ENCODE measurements at regions not wholly inside any gene's neighbourhood (a gene's known extent, or its start where the extent isn't known, plus 50 kb on each side); places are given as distances from the start of the nearest gene placed in this dataset.

GRCh38 chr7:35581605-35582210, 113.2 kb downstream of the HERPUD2 start:
- no peak overlapping the region for H2AFZ ChIP-seq (ENCODE audit: low read depth, low read length, severe bottlenecking)
- H3K9me2 ChIP-seq (replicated peaks; ENCODE audit: insufficient read depth, low read length), result no peaks in the 10 kb centered on the region
- H4K20me1 ChIP-seq (ENCODE audit: low read depth, low read length), result no peaks in the 10 kb centered on the region
- no peaks in the 10 kb centered on the region for H3K9me3 ChIP-seq (ENCODE audit: insufficient read depth, low read length)
- H3K79me2 ChIP-seq (ENCODE audit: insufficient read depth, low read length), result no peaks in the 10 kb centered on the region
- no peak overlapping the region for H3K27ac ChIP-seq (ENCODE audit: low read depth, low read length)
- H3K4me3 ChIP-seq (ENCODE audit: insufficient read depth, low read length, poor library complexity, severe bottlenecking), result no peak overlapping the region
- H3K36me3 ChIP-seq (ENCODE audit: low read length), result no peaks in the 10 kb centered on the region
- H3F3A ChIP-seq (ENCODE audit: insufficient read depth), result no peaks in the 10 kb centered on the region
- no peak overlapping the region for H3K9ac ChIP-seq (ENCODE audit: low read length)
- TF ChIP-seq EZH2phosphoT487 (conservative IDR thresholded peaks at IDR 0.05; ENCODE audit: low read length), result no peak
- no peak for TF ChIP-seq CTCF (IDR thresholded peaks at IDR 0.05; ENCODE audit: insufficient read depth, low read length, poor library complexity, severe bottlenecking)
- no peaks in the 10 kb centered on the region for H3K27me3 ChIP-seq (ENCODE audit: low read length)
- H3K4me2 ChIP-seq (ENCODE audit: low read depth, low read length, poor library complexity, severe bottlenecking), result no peak overlapping the region

GRCh38 chr7:35576031-35576573, 118.8 kb downstream of the HERPUD2 start:
- H3K4me2 ChIP-seq (ENCODE audit: low read depth, low read length, poor library complexity, severe bottlenecking), result no peak overlapping the region
- no peak overlapping the region for H3K27ac ChIP-seq (ENCODE audit: low read depth, low read length)
- H3K79me2 ChIP-seq (ENCODE audit: insufficient read depth, low read length), result no peaks in the 10 kb centered on the region
- no peaks in the 10 kb centered on the region for H3K27me3 ChIP-seq (ENCODE audit: low read length)
- TF ChIP-seq EZH2phosphoT487 (conservative IDR thresholded peaks at IDR 0.05; ENCODE audit: low read length), result no peak
- no peak for TF ChIP-seq CTCF (IDR thresholded peaks at IDR 0.05; ENCODE audit: insufficient read depth, low read length, poor library complexity, severe bottlenecking)
- H3K36me3 ChIP-seq (ENCODE audit: low read length), result no peaks in the 10 kb centered on the region
- no peaks in the 10 kb centered on the region for H3K9me2 ChIP-seq (replicated peaks; ENCODE audit: insufficient read depth, low read length)
- no peaks in the 10 kb centered on the region for H4K20me1 ChIP-seq (ENCODE audit: low read depth, low read length)
- no peaks in the 10 kb centered on the region for H3F3A ChIP-seq (ENCODE audit: insufficient read depth)
- H2AFZ ChIP-seq (ENCODE audit: low read depth, low read length, severe bottlenecking), result no peak overlapping the region
- no peak overlapping the region for H3K9ac ChIP-seq (ENCODE audit: low read length)
- H3K9me3 ChIP-seq (ENCODE audit: insufficient read depth, low read length), result no peaks in the 10 kb centered on the region
- no peak overlapping the region for H3K4me3 ChIP-seq (ENCODE audit: insufficient read depth, low read length, poor library complexity, severe bottlenecking)

GRCh38 chr7:35571611-35572240, 123.2 kb downstream of the HERPUD2 start:
- Histone ChIP-seq H3K9me2 (replicated peaks; ENCODE audit: insufficient read depth, low read length) (no peaks in the 10 kb centered on the region), H3K4me2 (ENCODE audit: low read depth, low read length, poor library complexity, severe bottlenecking) (no peak overlapping the region), H3K9me3 (ENCODE audit: insufficient read depth, low read length) (no peaks in the 10 kb centered on the region), H3K27ac (ENCODE audit: low read depth, low read length) (no peak overlapping the region), H3K79me2 (ENCODE audit: insufficient read depth, low read length) (no peaks in the 10 kb centered on the region), H3K27me3 (ENCODE audit: low read length) (no peaks in the 10 kb centered on the region), H2AFZ (ENCODE audit: low read depth, low read length, severe bottlenecking) (no peak overlapping the region), H3K9ac (ENCODE audit: low read length) (no peak overlapping the region), H3K4me3 (ENCODE audit: insufficient read depth, low read length, poor library complexity, severe bottlenecking) (no peak overlapping the region), H3F3A (ENCODE audit: insufficient read depth) (no peaks in the 10 kb centered on the region), H4K20me1 (ENCODE audit: low read depth, low read length) (no peaks in the 10 kb centered on the region), H3K36me3 (ENCODE audit: low read length) (no peaks in the 10 kb centered on the region)
- TF ChIP-seq EZH2phosphoT487 (conservative IDR thresholded peaks at IDR 0.05; ENCODE audit: low read length) (no peak), CTCF (IDR thresholded peaks at IDR 0.05; ENCODE audit: insufficient read depth, low read length, poor library complexity, severe bottlenecking) (no peak)

All from SU-DHL-6 (cell line).